HG03354 (cell line): ENCODE measurements at regions not wholly inside any gene's neighbourhood (a gene's known extent, or its start where the extent isn't known, plus 50 kb on each side); places are given as distances from the start of the nearest gene placed in this dataset.
A peak's percentile ranks its signal among the peaks of the same experiment; 100 is the strongest.

ENCODE experiments used
- ATAC-seq: cut with Tn5 transposase; IDR thresholded peaks from one replicate; pipeline ENCODE4 v1.9.1; 2021; ENCODE audit warnings: mild to moderate bottlenecking; ENCODE audit not compliant: unreplicated experiment, poor library complexity, severe bottlenecking

DNA sequence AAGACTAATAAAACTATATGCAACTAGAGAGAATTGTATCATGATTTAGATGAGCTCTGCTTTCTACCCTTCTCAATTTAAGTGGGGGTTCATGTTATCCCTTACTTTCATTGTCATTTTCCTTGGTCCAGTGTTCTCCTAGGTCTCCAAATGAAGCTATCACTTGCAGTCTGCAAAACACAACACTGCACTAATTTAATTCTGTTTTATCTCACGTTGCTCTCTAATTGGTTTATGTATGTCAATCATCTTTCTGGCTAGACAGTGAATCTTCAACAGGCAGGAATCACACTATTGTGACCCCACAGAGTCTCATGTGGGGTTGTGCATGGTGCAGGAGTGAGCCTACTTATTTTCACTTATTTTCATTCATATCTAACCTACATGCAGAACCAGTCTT lies 348.3 kb upstream of the SYT4 start:
- ATAC-seq = no peak

DNA sequence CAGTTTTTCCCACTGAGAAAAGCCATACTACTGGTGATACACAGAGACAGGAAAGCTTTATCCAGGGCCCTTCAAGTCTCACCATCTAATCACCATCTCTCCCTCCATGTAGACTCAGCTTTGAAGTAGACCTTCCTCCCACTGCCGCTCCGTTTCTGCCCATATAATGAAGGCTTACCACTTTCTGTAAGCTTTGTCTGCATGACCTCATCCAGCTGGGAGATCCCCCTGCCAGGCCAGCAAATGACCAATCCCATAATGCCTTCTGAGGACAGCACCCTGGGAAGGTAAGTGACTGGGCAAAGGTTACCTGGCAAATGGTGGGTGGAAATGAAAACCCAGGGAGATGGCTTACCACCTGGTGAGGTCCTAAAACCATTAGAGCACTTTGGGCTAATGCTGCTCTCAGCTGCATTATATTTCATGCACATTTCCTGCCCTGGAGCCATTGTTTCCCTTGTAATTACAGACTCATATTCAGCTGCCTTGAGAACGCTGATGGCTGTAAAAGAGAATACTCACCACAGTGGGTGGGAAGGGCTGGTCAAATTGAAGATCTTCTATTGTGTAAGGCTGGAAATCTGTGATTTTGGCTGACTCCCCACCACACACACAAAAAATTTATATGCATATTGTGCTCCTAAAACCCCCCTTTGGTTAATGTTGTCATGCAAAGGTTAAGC lies 350.7 kb upstream of the SYT4 start:
- ATAC-seq = no peak

- ATAC-seq = no peak
Measured at GRCh38 chr18:43634994-43635393, 357.7 kb upstream of the SYT4 start.

DNA sequence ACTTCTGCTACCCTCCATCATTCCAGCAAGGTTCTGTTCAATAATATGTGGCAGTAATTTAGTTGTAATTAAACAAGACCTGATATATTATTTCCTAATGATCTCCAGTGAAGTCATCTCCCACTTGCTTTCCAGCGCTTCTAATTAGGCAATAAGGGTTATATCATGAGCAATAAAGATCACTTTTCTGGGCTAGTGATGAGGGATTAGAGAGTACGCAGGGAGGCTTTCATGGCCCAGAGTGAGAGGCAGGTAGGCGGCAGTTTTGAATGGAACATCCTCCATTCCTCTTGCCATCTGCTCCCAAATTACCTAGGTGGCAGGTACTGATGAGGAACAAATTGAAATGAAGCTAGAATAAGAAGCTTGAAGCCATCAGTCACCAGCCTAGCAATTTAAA lies 358.1 kb upstream of the SYT4 start:
- ATAC-seq = no peak

DNA sequence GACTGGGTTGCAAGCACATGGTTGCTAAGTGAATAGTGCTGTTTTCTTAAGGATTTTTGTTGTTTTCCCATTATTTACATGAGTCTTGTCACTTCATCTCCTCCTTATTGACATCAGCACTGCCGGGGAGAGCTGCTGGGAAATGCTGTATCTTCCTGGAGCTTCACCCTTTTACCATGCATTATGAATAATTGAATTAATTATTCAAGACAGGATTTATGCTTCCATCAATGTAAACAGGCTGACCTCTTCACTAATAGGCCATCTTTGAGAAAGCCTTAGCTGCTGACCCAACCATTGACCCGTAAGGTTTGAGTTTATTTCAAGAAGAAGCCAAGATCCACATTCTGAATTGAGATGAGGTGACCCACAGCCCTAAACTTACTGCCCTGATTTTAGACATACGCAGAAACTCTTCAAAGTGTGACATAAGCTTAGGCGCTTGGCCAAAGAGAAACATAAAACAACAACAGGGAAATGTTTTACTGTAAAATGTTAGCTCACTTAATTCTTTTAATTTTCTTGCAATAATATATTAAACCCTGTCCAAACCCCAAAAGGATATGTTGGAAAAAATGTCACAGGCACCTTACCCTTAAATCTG lies 365.5 kb upstream of the SYT4 start:
- ATAC-seq = no peak

DNA sequence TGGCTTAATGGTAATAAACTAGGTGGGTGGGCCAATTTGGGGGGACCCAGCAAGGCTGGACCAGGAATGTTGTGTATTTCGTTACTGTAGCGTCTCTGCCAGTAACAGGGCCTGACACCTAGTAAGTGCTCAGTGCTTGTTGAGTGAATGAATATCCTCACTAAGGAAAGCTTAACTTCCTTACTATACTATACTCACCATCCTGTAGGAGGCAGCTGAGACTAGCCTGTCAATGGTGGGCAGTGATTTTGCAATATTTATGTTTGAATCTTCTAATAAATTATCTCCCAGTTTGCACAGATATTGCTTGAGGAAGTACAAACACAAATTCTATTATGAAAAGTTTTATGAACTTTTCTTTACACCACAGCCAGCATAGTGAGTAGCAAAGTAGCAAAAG lies 370.7 kb upstream of the SYT4 start:
- no peak for ATAC-seq

DNA sequence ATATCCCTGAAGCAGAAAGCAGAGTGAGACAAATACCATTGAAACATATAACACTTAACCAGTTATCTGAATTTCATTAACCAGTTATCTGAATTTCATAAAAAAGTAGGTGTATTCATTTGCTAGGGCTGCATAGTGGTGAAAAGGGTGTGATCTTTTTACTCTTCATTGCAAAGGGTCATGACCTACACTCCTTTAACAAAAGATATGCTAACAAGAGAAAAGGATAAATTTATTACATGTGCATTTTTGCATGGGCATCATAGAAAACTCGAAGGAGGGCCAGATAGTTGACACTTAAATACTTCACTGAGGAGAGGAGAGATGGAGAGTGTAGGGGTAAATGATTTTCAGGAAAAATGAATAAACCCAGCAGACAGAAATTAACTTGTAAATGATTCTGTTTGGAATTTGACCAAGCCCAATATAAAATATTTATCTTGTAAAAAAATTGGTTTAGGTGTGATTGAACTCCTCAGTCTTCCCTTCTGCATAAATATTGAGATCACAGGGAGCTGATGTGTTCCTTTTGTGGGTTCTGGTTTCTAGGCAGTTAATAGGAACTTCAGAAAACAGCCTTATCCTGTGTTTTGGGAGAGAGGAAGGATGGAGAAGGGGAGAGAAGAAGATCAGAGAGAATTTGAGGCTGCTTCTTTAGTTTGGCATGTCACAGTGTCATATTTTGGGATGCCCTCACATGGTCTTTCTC lies 372.5 kb upstream of the SYT4 start:
- no peak for ATAC-seq

DNA sequence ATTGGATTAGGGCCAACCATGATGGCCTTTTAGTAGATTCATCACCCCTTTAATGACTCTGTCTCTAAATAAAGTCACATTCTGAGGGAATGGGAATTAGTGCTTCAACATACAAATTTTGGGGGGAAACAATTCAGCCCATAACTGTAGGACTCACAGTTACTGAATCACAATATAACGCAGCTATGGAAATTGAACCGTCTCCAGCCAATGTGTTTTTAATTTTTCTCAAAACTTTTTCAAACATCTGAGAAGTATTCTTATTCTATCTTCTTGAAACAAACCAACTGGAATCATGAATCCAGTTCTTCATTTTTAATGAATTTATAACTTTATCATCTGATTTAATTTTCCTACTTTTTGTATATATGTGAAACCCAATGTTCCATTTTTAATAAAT lies 373.1 kb upstream of the SYT4 start:
- ATAC-seq = no peak

GRCh38 chr18:43651057-43651456 lies 373.8 kb upstream of the SYT4 start:
- no peak for ATAC-seq

- ATAC-seq = no peak
Measured at GRCh38 chr18:43656547-43656946, 379.3 kb upstream of the SYT4 start.

- ATAC-seq = peak; percentile 83
Measured at GRCh38 chr18:43661570-43661969, 384.3 kb upstream of the SYT4 start.

GRCh38 chr18:43662657-43663056 lies 385.4 kb upstream of the SYT4 start:
- no peak for ATAC-seq

DNA sequence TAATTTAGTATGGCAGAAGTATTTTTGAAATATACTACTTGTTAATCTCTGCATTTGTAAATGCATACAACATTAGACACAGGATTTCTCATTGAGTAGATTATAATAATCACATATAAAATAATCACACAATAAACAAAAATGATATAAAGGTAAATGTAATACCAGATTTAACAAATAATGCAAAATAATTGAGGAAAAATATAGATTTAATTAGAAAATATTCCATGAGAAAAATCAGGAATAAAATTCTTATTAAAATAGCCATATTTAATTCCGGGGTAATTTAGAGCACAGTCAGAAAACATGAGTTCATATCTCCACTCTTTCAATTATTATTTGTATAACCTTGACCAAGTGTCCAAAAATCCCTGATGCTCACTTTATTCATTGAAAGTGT lies 385.9 kb upstream of the SYT4 start:
- no peak for ATAC-seq

- no peak for ATAC-seq
Measured at GRCh38 chr18:43664487-43665008, 387.3 kb upstream of the SYT4 start.

DNA sequence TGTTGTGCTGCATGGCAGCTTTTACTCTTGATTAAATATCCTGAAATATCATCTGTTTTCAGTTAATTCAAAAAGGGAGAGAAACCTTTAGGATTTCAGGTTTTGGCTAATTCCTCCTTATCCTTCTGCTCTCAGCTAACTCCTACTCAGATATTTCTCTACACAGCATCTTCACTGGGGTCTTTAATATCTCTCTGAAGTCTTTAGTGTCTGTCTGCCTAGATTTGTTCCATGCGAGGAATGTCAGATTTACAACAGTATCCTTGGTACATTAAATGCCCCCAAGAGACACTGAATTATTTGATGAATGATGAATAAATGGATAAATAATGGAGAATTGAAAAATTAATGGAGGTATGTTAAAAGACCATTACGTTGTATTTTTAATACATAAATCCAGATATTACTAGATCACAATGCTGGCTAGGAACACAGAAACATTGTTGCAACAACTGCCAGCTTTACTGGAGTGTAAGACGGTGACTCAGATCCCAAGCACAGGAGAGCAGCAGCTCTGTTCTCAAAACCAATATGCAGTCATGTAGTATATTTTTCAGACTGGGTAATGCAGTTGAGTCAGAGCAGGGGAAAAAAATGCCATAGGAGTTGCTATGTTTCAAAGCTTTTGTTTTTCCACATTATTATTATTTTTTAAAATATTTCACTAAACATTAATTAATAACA lies 388.0 kb upstream of the SYT4 start:
- no peak for ATAC-seq

DNA sequence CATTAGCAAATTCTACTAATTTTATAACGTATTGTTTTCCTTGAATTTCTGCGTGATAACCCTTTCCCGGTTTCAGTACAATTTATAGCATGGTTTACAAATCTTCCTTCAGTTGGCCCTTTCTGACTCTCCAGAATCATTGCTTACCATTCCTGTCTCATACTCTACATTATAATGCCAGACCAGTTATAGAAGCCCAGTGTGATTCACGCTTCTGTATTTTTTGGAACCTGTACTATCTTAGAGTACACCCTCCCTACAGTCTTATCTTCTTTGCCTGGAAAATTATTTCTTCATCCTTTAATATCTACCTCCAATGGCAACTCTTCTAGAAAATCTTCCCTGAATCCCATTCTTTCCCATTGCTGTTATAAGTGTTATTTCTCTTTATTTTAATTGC lies 391.6 kb upstream of the SYT4 start:
- ATAC-seq = no peak

DNA sequence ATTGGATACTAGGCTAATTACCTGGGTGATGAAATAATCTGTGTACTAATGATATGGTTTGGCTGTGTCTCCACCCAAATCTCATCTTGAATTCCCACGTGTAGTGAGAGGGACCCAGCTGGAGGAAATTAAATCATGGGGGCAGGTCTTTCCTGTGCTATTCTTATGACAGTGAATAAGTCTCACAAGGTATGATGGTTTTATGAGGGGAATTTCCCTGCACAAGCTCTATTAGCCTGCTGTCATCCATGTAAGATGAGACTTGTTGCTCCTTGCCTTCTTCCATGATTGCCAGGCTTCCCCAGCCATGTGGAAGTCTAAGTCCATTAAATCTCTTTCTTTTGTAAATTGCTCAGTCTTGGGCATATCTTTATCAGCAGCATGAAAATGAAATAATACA lies 394.1 kb upstream of the SYT4 start:
- no peak for ATAC-seq

DNA sequence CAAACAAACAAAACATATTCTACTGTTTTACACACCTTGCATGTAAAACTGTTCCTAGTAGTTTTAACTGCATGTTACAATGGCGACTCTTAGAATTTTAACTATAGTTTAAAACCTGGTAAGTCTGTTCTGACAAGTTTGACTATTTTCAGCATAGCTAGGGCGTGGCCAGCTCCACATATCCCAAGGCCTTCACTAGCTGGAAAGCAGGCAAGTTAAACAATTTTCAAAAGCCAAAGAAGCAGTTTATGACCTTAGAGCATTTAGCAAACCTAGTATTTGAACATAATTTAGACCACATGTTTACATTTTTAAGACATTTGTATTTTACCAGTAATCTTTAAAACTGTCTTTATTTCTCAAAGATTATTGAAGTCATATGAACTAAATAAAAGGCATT lies 402.8 kb upstream of the SYT4 start:
- no peak for ATAC-seq

- ATAC-seq = no peak
Measured at GRCh38 chr18:43681661-43682060, 404.4 kb upstream of the SYT4 start.

DNA sequence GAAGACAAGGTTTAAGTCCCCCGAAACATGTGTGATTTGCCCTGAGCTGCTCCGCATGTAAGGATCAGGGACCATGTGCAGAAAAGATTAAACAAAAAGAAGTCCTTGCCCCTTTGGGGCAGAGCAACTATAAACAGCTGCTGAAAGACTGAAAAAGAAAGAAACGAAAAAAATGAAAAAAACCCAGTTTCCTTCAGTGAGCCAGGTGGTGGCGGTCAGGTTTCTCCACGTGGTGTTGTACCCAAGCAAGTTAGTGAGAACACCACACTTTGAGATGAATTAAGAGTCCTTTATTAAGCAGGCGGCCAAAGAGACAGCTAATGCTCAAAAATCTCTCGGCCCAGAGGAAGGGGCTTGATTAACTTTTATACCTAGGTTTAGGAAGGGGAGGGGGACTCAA lies 404.9 kb upstream of the SYT4 start:
- no peak for ATAC-seq

DNA sequence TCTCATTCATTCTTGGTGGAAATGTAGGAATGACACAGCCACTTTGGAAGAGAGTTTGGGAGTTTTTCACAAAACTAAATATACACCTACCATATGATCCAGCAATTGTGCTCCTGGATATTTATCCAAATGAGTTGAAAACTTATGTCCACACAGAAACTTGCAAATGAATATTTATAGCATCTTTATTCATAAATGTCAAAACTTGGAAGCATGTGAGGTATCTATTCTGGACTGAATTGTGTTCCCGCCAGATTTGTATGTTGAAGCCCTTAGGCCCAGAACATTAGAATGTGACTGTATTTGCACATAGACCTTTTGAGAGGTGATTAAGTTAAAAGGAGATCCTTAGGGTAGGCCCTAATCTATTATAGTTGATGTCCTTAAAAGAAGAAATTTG lies 409.4 kb upstream of the SYT4 start:
- no peak for ATAC-seq
